GM19324 (cell line): ENCODE measurements at regions not wholly inside any gene's neighbourhood (a gene's known extent, or its start where the extent isn't known, plus 50 kb on each side); places are given as distances from the start of the nearest gene placed in this dataset.

ENCODE experiments used
- ATAC-seq: cut with Tn5 transposase; IDR thresholded peaks from one replicate; pipeline ENCODE4 v1.9.1; 2021; ENCODE audit warnings: mild to moderate bottlenecking, moderate library complexity; ENCODE audit not compliant: unreplicated experiment, low FRiP score

GRCh38 chr7:46489106-46489505, 568.0 kb upstream of the IGFBP3 start:
- no peak for ATAC-seq

DNA sequence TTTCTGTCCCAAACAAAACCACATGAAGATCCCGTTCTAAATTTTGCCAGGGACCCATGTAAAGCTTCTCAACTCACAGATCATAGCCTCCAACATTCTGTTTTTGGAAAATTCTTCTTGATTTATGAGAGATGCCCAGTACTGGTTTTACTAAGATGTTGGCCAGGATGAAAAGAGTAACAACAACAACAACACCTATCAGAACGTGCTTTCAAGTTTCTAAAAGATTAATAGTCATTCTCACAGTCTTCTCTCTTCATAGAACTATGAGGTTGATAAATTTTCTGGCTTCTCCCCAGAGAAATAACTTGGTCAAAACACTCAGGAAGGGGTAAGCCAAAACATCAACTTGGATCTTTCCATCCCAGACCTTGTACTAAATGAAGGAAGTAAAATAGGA, 567.5 kb upstream of the IGFBP3 start:
- ATAC-seq, result no peak

DNA sequence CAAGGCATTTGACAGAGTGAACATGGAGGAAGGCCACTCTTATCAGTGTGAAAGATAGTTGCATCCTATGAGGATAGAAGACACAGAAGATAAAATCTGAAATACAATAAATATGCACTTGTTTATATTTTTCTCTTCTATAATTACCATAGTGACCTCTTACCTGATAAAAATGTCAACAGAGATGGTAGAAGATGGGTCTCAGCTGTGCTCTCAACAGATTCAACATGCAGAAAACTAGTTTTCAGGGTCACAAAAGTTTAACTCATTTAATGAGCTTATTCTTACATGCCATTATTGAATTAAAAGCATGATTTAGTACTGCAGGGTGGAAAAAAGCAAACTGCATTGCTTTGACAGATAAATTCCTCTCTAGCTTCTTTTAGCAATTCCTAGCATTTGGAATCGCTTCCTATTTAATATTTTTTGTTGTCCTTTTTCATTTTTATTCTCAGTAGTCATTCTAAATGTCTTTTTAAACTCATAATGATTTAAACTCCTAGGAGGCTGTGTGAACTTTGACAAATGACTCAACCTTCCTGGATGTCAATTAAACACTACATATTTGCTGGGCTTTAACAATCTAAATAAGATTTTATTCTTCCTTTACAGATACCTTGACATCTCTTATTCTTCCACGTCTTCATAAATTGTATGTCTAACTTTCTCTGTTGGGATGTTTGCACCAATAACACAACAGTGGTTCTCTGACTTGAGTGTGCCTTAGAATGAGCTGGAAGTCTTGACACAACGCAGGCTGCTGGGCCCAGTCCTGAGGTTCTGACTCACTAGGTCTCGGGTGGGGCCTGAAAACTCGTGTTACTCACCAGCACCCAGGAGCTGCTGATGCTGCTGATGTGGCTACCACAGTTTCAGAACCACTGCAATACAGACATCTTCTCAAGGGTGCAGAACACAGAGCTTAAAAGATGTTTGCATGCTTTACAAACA, 565.5 kb upstream of the IGFBP3 start:
- no peak for ATAC-seq

GRCh38 chr7:46485481-46486065, 564.5 kb upstream of the IGFBP3 start:
- no peak for ATAC-seq

DNA sequence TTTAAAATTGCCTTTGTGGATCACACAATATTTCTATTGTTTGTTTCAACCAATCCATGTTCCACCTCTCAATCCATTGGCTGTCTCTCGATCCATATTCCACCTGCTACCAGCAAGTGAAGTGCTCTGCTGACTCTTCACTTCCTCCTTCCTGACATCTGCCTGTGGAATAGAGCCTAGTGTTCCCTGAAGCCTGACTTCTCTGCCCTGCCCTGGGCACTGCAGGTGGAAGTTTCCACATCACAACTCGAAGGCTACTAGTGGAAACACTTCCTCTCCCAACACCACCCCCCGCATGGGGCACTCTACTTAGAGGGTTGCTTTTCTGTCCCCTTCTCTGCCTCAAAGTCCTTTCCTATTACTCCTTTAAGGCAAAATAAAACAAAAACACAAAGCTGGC, 563.8 kb upstream of the IGFBP3 start:
- no peak for ATAC-seq

DNA sequence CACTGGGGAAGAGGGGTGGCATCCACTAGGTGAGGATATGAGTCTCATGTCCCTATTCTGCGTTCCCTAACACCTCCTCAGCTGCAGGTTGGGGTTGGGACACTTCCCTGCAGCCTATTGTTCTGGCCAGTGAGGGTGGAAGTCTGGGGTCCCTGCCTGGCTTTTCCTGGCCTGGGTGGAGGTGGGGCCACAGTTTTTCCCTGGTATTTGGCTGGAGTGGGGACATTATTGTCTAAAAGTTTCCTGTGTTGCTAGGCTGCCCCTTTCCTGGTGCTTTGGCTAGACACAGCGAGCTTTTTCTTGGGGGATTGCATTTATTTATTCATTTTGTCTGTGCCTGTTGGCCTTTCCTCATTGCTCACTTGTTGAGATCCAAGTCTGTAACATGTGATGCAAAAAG, 559.5 kb upstream of the IGFBP3 start:
- ATAC-seq, result no peak

DNA sequence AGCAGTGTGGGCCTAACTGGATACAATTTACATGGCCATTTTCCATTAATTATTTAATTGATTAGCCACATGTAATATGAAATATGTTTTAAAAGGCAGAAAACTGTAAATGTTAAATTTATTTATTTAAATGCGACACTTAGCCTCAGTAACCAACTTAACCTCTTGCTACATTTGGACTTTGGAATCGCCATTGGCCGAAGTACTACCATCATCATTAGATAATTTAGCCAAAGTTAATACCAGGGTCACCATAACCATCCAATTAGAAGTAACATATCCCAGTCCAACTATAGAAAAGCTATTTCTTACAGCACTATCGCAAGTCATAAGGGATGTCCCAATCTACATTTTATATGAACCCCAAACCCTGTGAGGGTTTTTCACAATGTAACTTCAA, 558.6 kb upstream of the IGFBP3 start:
- no peak for ATAC-seq

- ATAC-seq, result no peak
Observed at GRCh38 chr7:46478046-46478445, 557.0 kb upstream of the IGFBP3 start.

DNA sequence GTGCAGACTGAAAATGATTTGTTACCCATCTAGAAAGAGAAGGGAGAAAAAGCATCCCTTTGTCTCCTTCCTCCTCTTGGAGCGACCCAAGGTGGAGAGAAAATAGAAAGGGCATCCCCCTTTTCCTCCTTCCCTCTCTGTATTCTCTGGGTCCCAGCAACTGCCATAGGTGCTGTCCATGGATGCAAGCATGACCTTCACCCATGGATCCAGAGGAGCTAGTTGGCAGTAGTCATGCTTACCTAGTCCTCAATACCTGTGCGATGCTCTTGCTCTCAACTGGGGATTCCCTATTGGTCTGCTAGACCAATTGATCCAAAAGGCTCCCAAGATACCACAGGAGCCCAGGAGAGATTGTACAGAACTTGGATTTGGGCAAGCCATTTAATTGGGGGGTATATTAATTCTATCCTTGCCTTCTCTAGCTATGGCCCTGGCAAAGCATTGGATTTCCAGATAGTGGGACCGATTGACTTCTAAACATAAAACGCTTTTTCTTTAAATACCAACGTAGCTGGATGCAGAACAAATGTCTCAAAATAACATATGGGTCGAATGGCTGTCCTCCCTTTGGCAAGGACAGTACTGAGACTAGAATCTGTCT, 547.8 kb upstream of the IGFBP3 start:
- ATAC-seq, result no peak

GRCh38 chr7:46463170-46463569, 542.1 kb upstream of the IGFBP3 start:
- ATAC-seq, result no peak

- ATAC-seq, result no peak
Observed at GRCh38 chr7:46461334-46461777, 540.3 kb upstream of the IGFBP3 start.

DNA sequence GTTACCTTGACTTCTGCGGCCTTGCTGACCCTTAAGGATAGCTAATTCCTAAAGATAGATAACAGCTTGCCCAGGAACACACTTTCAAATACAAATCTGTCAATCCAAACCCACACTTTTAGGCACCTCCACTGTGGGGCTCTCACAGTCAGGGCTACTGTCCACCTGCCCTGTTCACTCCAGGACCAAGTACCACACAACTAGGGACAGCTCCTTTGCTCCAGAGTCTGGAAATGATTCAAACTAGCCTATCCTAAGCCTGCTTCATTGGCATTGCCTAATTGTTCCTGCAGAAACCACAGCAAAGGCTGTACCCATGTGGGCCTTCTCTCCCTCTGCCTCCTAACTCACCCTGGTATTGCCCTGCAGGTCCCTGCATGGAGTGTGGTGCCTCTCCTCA, 538.9 kb upstream of the IGFBP3 start:
- ATAC-seq, result no peak

- no peak for ATAC-seq
Observed at GRCh38 chr7:46454816-46455215, 533.7 kb upstream of the IGFBP3 start.

GRCh38 chr7:46452561-46453135, 531.6 kb upstream of the IGFBP3 start:
- ATAC-seq, result no peak

- no peak for ATAC-seq
Observed at GRCh38 chr7:46451846-46452245, 530.8 kb upstream of the IGFBP3 start.

DNA sequence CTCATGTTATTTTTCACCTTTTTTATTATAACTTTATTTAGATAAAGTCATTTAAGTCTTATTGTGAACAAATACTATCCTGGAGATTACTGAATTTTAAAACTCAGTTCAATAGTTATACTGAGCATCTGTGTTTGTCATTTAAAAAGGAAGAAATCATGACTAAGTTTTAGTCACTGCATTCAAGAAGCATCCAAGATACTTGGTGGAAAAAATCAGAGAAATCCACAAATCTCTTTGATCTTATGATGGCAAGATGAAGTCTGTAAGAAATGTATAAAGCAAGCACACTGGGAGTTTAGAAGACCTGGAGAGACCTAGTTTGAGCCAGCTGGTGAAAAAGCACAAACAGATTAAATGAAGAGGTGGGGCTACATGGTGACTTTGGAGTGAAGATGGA, 529.8 kb upstream of the IGFBP3 start:
- ATAC-seq, result no peak

DNA sequence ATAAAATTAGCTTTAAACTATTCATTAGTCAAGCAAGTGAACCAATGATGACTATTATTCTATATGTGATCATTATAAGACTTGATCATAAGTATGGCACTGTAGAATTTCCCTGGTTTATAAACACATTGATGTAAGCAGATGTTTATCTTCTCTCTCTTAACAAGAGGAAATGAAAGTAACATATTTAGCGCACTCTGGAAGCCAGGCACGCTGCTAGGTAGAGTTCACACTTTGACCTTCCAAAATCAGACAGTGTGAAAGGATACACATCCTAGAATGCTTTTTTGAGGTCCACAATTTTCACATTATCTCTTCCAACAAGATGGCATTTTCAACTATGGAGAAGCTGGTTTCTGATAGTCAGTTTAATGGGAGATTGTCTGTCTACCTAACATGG, 529.4 kb upstream of the IGFBP3 start:
- no peak for ATAC-seq

- ATAC-seq, result no peak
Observed at GRCh38 chr7:46449743-46450142, 528.7 kb upstream of the IGFBP3 start.

- ATAC-seq, result peak; percentile 57
Observed at GRCh38 chr7:46448478-46448877, 527.4 kb upstream of the IGFBP3 start.

GRCh38 chr7:46446151-46446550, 525.1 kb upstream of the IGFBP3 start:
- ATAC-seq, result no peak

- no peak for ATAC-seq
Observed at GRCh38 chr7:46444256-46444655, 523.2 kb upstream of the IGFBP3 start.
